Type B pancreatic cell (in vitro differentiated cells): ENCODE measurements at regions not wholly inside any gene's neighbourhood (a gene's known extent, or its start where the extent isn't known, plus 50 kb on each side); places are given as distances from the start of the nearest gene placed in this dataset.

Source experiments
- DNase-seq: peaks from one replicate; pipeline ENCODE4 v3.0.0; 2021; ENCODE audit warnings: mixed read lengths; ENCODE audit not compliant: unreplicated experiment; ENCODE audit errors: extremely low spot score
- H3K27ac Mint-ChIP-seq: 2 replicates; pipeline ENCODE4 v1.8.0; 2021; ENCODE audit warnings: mild to moderate bottlenecking, mixed read lengths
- H3K27me3 Mint-ChIP-seq: 2 replicates; pipeline ENCODE4 v1.8.0; 2021; ENCODE audit warnings: mixed read lengths
- H3K36me3 Mint-ChIP-seq: 2 replicates; pipeline ENCODE4 v1.8.0; 2021; ENCODE audit warnings: mixed read lengths
- H3K4me1 Mint-ChIP-seq: one replicate; pipeline ENCODE4 v1.8.0; 2021; ENCODE audit warnings: mixed read lengths; ENCODE audit not compliant: unreplicated experiment
- H3K4me3 Mint-ChIP-seq: 2 replicates; pipeline ENCODE4 v1.8.0; 2021; ENCODE audit warnings: mild to moderate bottlenecking, mixed read lengths
- H3K9me3 Mint-ChIP-seq: 2 replicates; pipeline ENCODE4 v1.8.0; 2021; ENCODE audit warnings: mixed read lengths
- CTCF ChIP-seq: fragments of 200-600 bp; sonication (generic); conservative IDR thresholded peaks from 2 replicates; pipeline ENCODE4 v1.5.0; 2021; ENCODE audit warnings: antibody characterized with exemption, mild to moderate bottlenecking

- Mint-ChIP-seq H3K9me3 (peaks cover 8% of the 10 kb centered on the region), H3K4me1 (peaks cover 18% of the 10 kb centered on the region), H3K36me3 (no peaks in the 10 kb centered on the region), H3K27ac (no peak overlapping the region), H3K27me3 (peaks cover 9% of the 10 kb centered on the region), H3K4me3 (no peak overlapping the region)
- no peak for TF ChIP-seq CTCF
- no peak for DNase-seq
Observed at GRCh38 chr3:72536206-72536877, 311.9 kb downstream of the SHQ1 start.

- H3K4me1 Mint-ChIP-seq, result peaks cover 18% of the 10 kb centered on the region
- H3K36me3 Mint-ChIP-seq, result no peaks in the 10 kb centered on the region
- peaks cover 12% of the 10 kb centered on the region for H3K27me3 Mint-ChIP-seq
- no peak for TF ChIP-seq CTCF
- peaks cover 12% of the 10 kb centered on the region for H3K9me3 Mint-ChIP-seq
- no peak overlapping the region for H3K27ac Mint-ChIP-seq
- H3K4me3 Mint-ChIP-seq, result no peak overlapping the region
- DNase-seq, result no peak
Observed at GRCh38 chr3:72535772-72536171, 312.5 kb downstream of the SHQ1 start.

- no peak for DNase-seq
- Mint-ChIP-seq H3K9me3 (peaks cover 14% of the 10 kb centered on the region), H3K27me3 (peaks cover 12% of the 10 kb centered on the region), H3K36me3 (no peaks in the 10 kb centered on the region), H3K4me3 (no peak overlapping the region), H3K27ac (no peak overlapping the region), H3K4me1 (peaks cover 18% of the 10 kb centered on the region)
- no peak for TF ChIP-seq CTCF
Observed at GRCh38 chr3:72533591-72534473, 314.4 kb downstream of the SHQ1 start.

- H3K27ac Mint-ChIP-seq, result no peak overlapping the region
Observed at GRCh38 chr3:72530426-72530825, 317.8 kb downstream of the SHQ1 start.

GRCh38 chr3:72529081-72529480 lies 319.2 kb downstream of the SHQ1 start:
- H3K36me3 Mint-ChIP-seq, result no peaks in the 10 kb centered on the region

More at GRCh38 chr3:72530426-72530825, 317.8 kb downstream of the SHQ1 start:
- Mint-ChIP-seq H3K4me1 (peaks cover 6% of the 10 kb centered on the region), H3K9me3 (peaks cover 14% of the 10 kb centered on the region), H3K27me3 (peaks cover 12% of the 10 kb centered on the region), H3K4me3 (no peak overlapping the region), H3K36me3 (no peaks in the 10 kb centered on the region)
- no peak for TF ChIP-seq CTCF
- no peak for DNase-seq

More at GRCh38 chr3:72529081-72529480, 319.2 kb downstream of the SHQ1 start:
- H3K4me1 Mint-ChIP-seq, result peaks cover 8% of the 10 kb centered on the region
- H3K27me3 Mint-ChIP-seq, result peaks cover 12% of the 10 kb centered on the region
- no peak overlapping the region for H3K27ac Mint-ChIP-seq
- DNase-seq, result no peak
- no peak overlapping the region for H3K4me3 Mint-ChIP-seq
- H3K9me3 Mint-ChIP-seq, result peaks cover 14% of the 10 kb centered on the region
- no peak for TF ChIP-seq CTCF
